Common myeloid progenitor, CD34-positive (primary cell): ENCODE measurements at regions not wholly inside any gene's neighbourhood (a gene's known extent, or its start where the extent isn't known, plus 50 kb on each side); places are given as distances from the start of the nearest gene placed in this dataset.

Experiments
- CTCF ChIA-PET: fragments of 350-600 bp; sonication (Branson Sonifier 250); formaldehyde crosslinking; loops from one replicate; lab custom pipeline; 2021; ENCODE audit warnings: antibody characterized with exemption; lab: Charles Lee
- POLR2A ChIA-PET: fragments of 350-600 bp; sonication (Branson Sonifier 250); formaldehyde crosslinking; loops from one replicate; lab custom pipeline; 2021; ENCODE audit warnings: antibody characterized with exemption; lab: Charles Lee
- DNase-seq, 3 donors: peaks; one replicate each; pipeline versions ENCODE4 v3.0.0 to v3.0.0-alpha.2; 2013
- H3K27ac ChIP-seq, 2 experiments: 1 replicate in 1 of 2; 2 replicates in 1 of 2; pipeline ENCODE4 v1.7.0; 2013; ENCODE audit warnings: inconsistent platforms in 2 of 2, low read length in 2 of 2, mild to moderate bottlenecking in 2 of 2, low read depth in 1 of 2, moderate library complexity in 1 of 2; ENCODE audit not compliant: severe bottlenecking in 2 of 2, insufficient read depth in 1 of 2, poor library complexity in 1 of 2
- H3K27me3 ChIP-seq, 5 experiments: replicated peaks in 2 of 5; 1 replicate in 3 of 5; 2 replicates in 2 of 5; pipeline versions ENCODE4 v1.6.1 to v1.7.0; 2013; ENCODE audit warnings: low read length in 4 of 5, mild to moderate bottlenecking in 2 of 5, moderate library complexity in 2 of 5, inconsistent platforms in 1 of 5; ENCODE audit not compliant: insufficient read depth in 5 of 5, control insufficient read depth in 4 of 5
- H3K36me3 ChIP-seq, 4 experiments: 1 replicate in 2 of 4; 2 replicates in 2 of 4; pipeline versions ENCODE4 v1.6.1 to v1.7.0; 2013; ENCODE audit warnings: low read length in 3 of 4, control low read depth in 1 of 4, mild to moderate bottlenecking in 1 of 4; ENCODE audit not compliant: control insufficient read depth in 4 of 4, insufficient read depth in 4 of 4
- H3K4me1 ChIP-seq, 4 experiments: 1 replicate in 3 of 4; 2 replicates in 1 of 4; pipeline versions ENCODE4 v1.6.1 to v1.7.1; 2013; ENCODE audit warnings: low read length in 3 of 4, mild to moderate bottlenecking in 3 of 4, control low read depth in 1 of 4, inconsistent platforms in 1 of 4, moderate library complexity in 1 of 4; ENCODE audit not compliant: control insufficient read depth in 4 of 4, insufficient read depth in 4 of 4; ENCODE audit errors: control extremely low read depth in 1 of 4
- H3K4me3 ChIP-seq, 7 experiments: 1 replicate in 4 of 7; 2 replicates in 3 of 7; pipeline versions ENCODE4 v1.5.1 to v1.7.0; 2013; ENCODE audit warnings: mild to moderate bottlenecking in 7 of 7, low read length in 6 of 7, moderate library complexity in 6 of 7, inconsistent platforms in 2 of 7, low read depth in 2 of 7, control low read depth in 1 of 7; ENCODE audit not compliant: insufficient read depth in 4 of 7, control insufficient read depth in 1 of 7; ENCODE audit errors: extremely low read depth in 1 of 7
- H3K9me3 ChIP-seq, 5 experiments: 1 replicate in 4 of 5; 2 replicates in 1 of 5; pipeline versions ENCODE4 v1.6.1 to v1.7.1; 2013; ENCODE audit warnings: low read length in 4 of 5, mild to moderate bottlenecking in 2 of 5, inconsistent platforms in 1 of 5, low read depth in 1 of 5, moderate library complexity in 1 of 5; ENCODE audit not compliant: control insufficient read depth in 4 of 5, insufficient read depth in 2 of 5; ENCODE audit errors: control extremely low read depth in 1 of 5
- WGBS: methylation state at CpG from one replicate; pipeline ENCODE4 v1.1.5; 2013; ENCODE audit not compliant: insufficient coverage; 5-methylcytosine and 5-hydroxymethylcytosine counted together

- WGBS, result 33% methylated on average over 2 of the region's 3 CpGs
- Histone ChIP-seq H3K27me3 (no peaks in the 10 kb centered on the region), H3K4me1 (no peaks in the 10 kb centered on the region), H3K27ac (no peak overlapping the region), H3K9me3 (no peaks in the 10 kb centered on the region), H3K4me3 (no peak overlapping the region), H3K36me3 (no peaks in the 10 kb centered on the region)
- ChIA-PET CTCF (interaction anchor here (0.7 to 2.0 kb wide), 6 partner anchors 9 to 391 kb away, joined by 3 to 6 read pairs (median 4); no protein-coding TSS in a partner anchor), POLR2A (no interaction called here)
- peak; percentile 42 to 67 (median 61) for DNase-seq
Observed at GRCh38 chr15:56821721-56822425, 88.6 kb upstream of the ZNF280D start.

- H3K36me3 ChIP-seq, result no peaks in the 10 kb centered on the region
- DNase-seq, result peak in 2 of 3 donors; percentile 35 to 45
- CTCF ChIA-PET, result no interaction called here
- no peak overlapping the region for H3K4me3 ChIP-seq
- no peak overlapping the region for H3K27ac ChIP-seq
- no peaks in the 10 kb centered on the region for H3K9me3 ChIP-seq
- no peaks in the 10 kb centered on the region for H3K27me3 ChIP-seq
- no peaks in the 10 kb centered on the region for H3K4me1 ChIP-seq
- POLR2A ChIA-PET, result no interaction called here
Observed at GRCh38 chr15:56820333-56820732, 87.0 kb upstream of the ZNF280D start.

- H3K36me3 ChIP-seq, result no peaks in the 10 kb centered on the region
- no peaks in the 10 kb centered on the region for H3K9me3 ChIP-seq
- no peaks in the 10 kb centered on the region for H3K4me1 ChIP-seq
- H3K27me3 ChIP-seq, result no peaks in the 10 kb centered on the region
- ChIA-PET POLR2A (no interaction called here), CTCF (no interaction called here)
- H3K4me3 ChIP-seq, result no peak overlapping the region
- peak in 1 of 3 donors; percentile 16 for DNase-seq
- no peak overlapping the region for H3K27ac ChIP-seq
- WGBS, result 83% methylated on average over 1 of the region's 1 CpG
Observed at GRCh38 chr15:56817321-56818080, 84.2 kb upstream of the ZNF280D start.

GRCh38 chr15:56816781-56817180, 83.5 kb upstream of the ZNF280D start:
- Histone ChIP-seq H3K4me3 (no peak overlapping the region), H3K36me3 (no peaks in the 10 kb centered on the region), H3K4me1 (no peaks in the 10 kb centered on the region), H3K27me3 (no peaks in the 10 kb centered on the region), H3K27ac (no peak overlapping the region), H3K9me3 (no peaks in the 10 kb centered on the region)
- ChIA-PET POLR2A (no interaction called here), CTCF (no interaction called here)
- WGBS, result 100% methylated on average over 4 of the region's 4 CpGs
- DNase-seq, result no peak

GRCh38 chr15:56815247-56815646, 81.9 kb upstream of the ZNF280D start:
- no peaks in the 10 kb centered on the region for H3K4me1 ChIP-seq
- ChIA-PET POLR2A (no interaction called here), CTCF (interaction anchor here (0.6 kb wide), 1 partner anchor 56 kb away, joined by 3 read pairs; no protein-coding TSS in a partner anchor)
- H3K27ac ChIP-seq, result no peak overlapping the region
- DNase-seq, result peak in 2 of 3 donors; percentile 29 to 59
- no peaks in the 10 kb centered on the region for H3K36me3 ChIP-seq
- 100% methylated on average over 3 of the region's 12 CpGs for WGBS
- no peak overlapping the region for H3K4me3 ChIP-seq
- no peaks in the 10 kb centered on the region for H3K27me3 ChIP-seq
- no peaks in the 10 kb centered on the region for H3K9me3 ChIP-seq

- H3K4me3 ChIP-seq, result no peak overlapping the region
- CTCF ChIA-PET, result interaction anchor here (0.6 kb wide), 1 partner anchor 57 kb away, joined by 3 read pairs; no protein-coding TSS in a partner anchor
- POLR2A ChIA-PET, result no interaction called here
- H3K27ac ChIP-seq, result no peak overlapping the region
- 100% methylated on average over 3 of the region's 3 CpGs for WGBS
- no peaks in the 10 kb centered on the region for H3K4me1 ChIP-seq
- peaks cover 0 to under 1% (median 0%) of the 10 kb centered on the region in 4 experiments for H3K36me3 ChIP-seq
- no peaks in the 10 kb centered on the region for H3K27me3 ChIP-seq
- no peak for DNase-seq
- H3K9me3 ChIP-seq, result peaks cover 0 to 5% (median 2%) of the 10 kb centered on the region in 5 experiments
Observed at GRCh38 chr15:56814429-56814828, 81.1 kb upstream of the ZNF280D start.

GRCh38 chr15:56813995-56814394, 80.7 kb upstream of the ZNF280D start:
- DNase-seq, result no peak
- CTCF ChIA-PET, result no interaction called here
- H3K4me1 ChIP-seq, result no peaks in the 10 kb centered on the region

More at GRCh38 chr15:56813995-56814394, 80.7 kb upstream of the ZNF280D start:
- Histone ChIP-seq H3K27ac (no peak overlapping the region), H3K27me3 (no peaks in the 10 kb centered on the region), H3K9me3 (peaks cover 1 to 9% (median 3%) of the 10 kb centered on the region in 5 experiments), H3K4me3 (no peak overlapping the region), H3K36me3 (peaks cover 0 to 2% (median 0%) of the 10 kb centered on the region in 4 experiments)
- POLR2A ChIA-PET, result no interaction called here
- WGBS, result no CpG with 5 or more reads among the region's 1 CpG
